ENCODE measurements at regions not wholly inside any gene's neighbourhood (a gene's known extent, or its start where the extent isn't known, plus 50 kb on each side); places are given as distances from the start of the nearest gene placed in this dataset.

GRCh38 chr5:42908509-42909488 is 97.1 kb upstream of the SELENOP start (continued):
- 0 out of 2 replicates have a peak, but pooled peaks have one; percentile 13 for TF ChIP-seq ZBTB40 (IDR thresholded peaks at IDR 0.05)
- TF ChIP-seq ZBTB40 (CRISPR knock-in tag; IDR thresholded peaks at IDR 0.05), result no peak
- TF ChIP-seq ZNF184 (CRISPR knock-in tag; IDR thresholded peaks at IDR 0.05), result no peak
- peak; percentile 77 for TF ChIP-seq POLR2B (IDR thresholded peaks at IDR 0.05; ENCODE audit: low read depth, partially characterized antibody)
- TF ChIP-seq SMARCB1 (IDR thresholded peaks at IDR 0.05; ENCODE audit: insufficient read length, low read depth), result no peak
- 0 out of 2 replicates have a peak, but pooled peaks have one; percentile 55 for TF ChIP-seq XRCC5 (IDR thresholded peaks at IDR 0.05; ENCODE audit: low read depth, low read length)
- 0 out of 4 replicates have a peak, but pooled peaks of 1 of the 2 experiments have one; percentile 40 for TF ChIP-seq HDAC1 (IDR thresholded peaks at IDR 0.05)
- peak; percentile 19; the same call in 1 of the 2 replicates for TF ChIP-seq TFAP4 (CRISPR knock-in tag; IDR thresholded peaks at IDR 0.05; ENCODE audit: borderline replicate concordance)

Measured in K562 (cell line).